Mesothelial cell of epicardium (in vitro differentiated cells): ENCODE measurements at regions not wholly inside any gene's neighbourhood (a gene's known extent, or its start where the extent isn't known, plus 50 kb on each side); places are given as distances from the start of the nearest gene placed in this dataset.

Experiments used
- DNase-seq, 2 experiments: peaks; one replicate each; pipeline ENCODE4 v3.0.0; 2021; ENCODE audit warnings: low spot score in 2 of 2; ENCODE audit not compliant: unreplicated experiment in 2 of 2
- H3K27ac Mint-ChIP-seq: 2 replicates; pipeline ENCODE4 v1.8.0; 2021; ENCODE audit warnings: mixed read lengths
- H3K27me3 Mint-ChIP-seq: 2 replicates; pipeline ENCODE4 v1.8.0; 2021; ENCODE audit warnings: low read depth, mixed read lengths
- H3K36me3 Mint-ChIP-seq: 2 replicates; pipeline ENCODE4 v1.8.0; 2021; ENCODE audit warnings: mixed read lengths
- H3K4me1 Mint-ChIP-seq: 2 replicates; pipeline ENCODE4 v1.8.0; 2021; ENCODE audit warnings: mixed read lengths
- H3K4me3 Mint-ChIP-seq: 2 replicates; pipeline ENCODE4 v1.8.0; 2021; ENCODE audit warnings: mild to moderate bottlenecking, moderate library complexity, mixed read lengths
- H3K9me3 Mint-ChIP-seq: 2 replicates; pipeline ENCODE4 v1.8.0; 2021; ENCODE audit warnings: mixed read lengths
- TF ChIP-seq, protein P1 (sequence below): fragments of 200-600 bp; sonication (generic); IDR thresholded peaks from one replicate; pipeline ENCODE4 v1.5.0; 2021; ENCODE audit warnings: antibody characterized with exemption; ENCODE audit not compliant: unreplicated experiment

DNA sequence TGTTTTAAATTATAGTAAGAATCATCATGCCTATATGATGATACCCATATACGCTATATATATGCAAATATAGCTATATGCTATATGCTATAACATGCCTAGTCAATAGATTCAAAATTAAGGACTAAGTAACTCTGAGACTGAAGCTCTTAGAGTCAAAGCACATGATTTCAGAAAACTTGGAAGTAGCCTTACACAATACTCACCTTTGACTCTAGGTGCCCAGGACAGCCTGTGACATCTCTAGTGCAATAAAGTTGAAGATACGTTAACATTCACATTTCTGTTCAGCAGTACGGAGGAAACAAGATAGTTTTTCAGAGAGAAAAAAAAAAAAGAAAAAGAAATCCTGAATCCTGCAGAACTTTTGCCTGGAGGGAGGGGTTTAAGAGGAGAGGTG lies 149.7 kb upstream of the PIK3C3 start:
- TF ChIP-seq, protein P1, sequence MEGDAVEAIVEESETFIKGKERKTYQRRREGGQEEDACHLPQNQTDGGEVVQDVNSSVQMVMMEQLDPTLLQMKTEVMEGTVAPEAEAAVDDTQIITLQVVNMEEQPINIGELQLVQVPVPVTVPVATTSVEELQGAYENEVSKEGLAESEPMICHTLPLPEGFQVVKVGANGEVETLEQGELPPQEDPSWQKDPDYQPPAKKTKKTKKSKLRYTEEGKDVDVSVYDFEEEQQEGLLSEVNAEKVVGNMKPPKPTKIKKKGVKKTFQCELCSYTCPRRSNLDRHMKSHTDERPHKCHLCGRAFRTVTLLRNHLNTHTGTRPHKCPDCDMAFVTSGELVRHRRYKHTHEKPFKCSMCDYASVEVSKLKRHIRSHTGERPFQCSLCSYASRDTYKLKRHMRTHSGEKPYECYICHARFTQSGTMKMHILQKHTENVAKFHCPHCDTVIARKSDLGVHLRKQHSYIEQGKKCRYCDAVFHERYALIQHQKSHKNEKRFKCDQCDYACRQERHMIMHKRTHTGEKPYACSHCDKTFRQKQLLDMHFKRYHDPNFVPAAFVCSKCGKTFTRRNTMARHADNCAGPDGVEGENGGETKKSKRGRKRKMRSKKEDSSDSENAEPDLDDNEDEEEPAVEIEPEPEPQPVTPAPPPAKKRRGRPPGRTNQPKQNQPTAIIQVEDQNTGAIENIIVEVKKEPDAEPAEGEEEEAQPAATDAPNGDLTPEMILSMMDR, result no peak
- Mint-ChIP-seq H3K4me1 (no peaks in the 10 kb centered on the region), H3K27ac (no peak overlapping the region), H3K36me3 (no peaks in the 10 kb centered on the region), H3K9me3 (no peaks in the 10 kb centered on the region), H3K27me3 (peaks cover 12% of the 10 kb centered on the region), H3K4me3 (no peak overlapping the region)
- no peak for DNase-seq

DNA sequence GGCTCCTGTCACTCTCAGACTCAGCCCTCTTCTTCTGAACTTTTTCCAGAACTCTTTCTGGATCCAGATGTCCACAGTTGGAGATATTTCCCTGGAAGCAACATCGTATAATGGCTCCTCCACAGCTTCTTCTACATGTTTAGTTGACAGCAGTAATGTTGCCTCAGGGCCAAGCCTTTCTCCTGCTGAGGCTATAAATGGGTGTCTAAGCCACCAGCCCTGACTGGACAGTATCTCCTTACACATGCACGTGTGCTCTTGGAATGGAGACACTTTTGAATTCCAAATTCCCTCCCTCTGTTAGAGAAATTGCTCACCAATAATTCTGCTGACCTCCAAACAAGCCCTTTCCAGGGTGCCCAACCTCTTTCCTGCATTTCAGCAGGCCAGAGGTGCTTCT lies 156.2 kb upstream of the PIK3C3 start:
- Mint-ChIP-seq H3K27me3 (peaks cover 6% of the 10 kb centered on the region), H3K36me3 (no peaks in the 10 kb centered on the region), H3K9me3 (no peaks in the 10 kb centered on the region), H3K4me1 (no peaks in the 10 kb centered on the region), H3K27ac (no peak overlapping the region), H3K4me3 (no peak overlapping the region)
- TF ChIP-seq, protein P1, result no peak
- no peak for DNase-seq

DNA sequence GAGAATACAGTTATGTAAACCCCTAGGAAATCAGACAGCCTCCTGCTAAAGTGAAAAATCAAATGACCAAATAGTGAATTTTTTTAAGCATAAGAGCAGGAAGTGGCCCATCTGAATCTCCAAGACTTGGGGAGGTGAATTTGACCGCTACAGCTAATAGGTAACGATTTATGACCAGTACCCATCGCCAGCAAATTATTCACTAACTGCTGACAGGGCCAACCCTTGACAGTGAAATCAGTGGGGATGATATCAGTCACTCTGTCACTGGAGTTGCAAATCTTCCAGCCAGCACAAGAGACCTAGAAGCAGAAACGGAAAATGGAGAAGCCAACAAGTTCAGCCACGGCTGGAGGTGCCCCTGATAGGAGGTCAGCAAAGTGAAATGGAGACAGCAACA lies 164.3 kb upstream of the PIK3C3 start:
- H3K27me3 Mint-ChIP-seq, result no peaks in the 10 kb centered on the region
- no peaks in the 10 kb centered on the region for H3K36me3 Mint-ChIP-seq
- no peak overlapping the region for H3K27ac Mint-ChIP-seq
- no peak overlapping the region for H3K4me3 Mint-ChIP-seq
- no peak for DNase-seq
- no peaks in the 10 kb centered on the region for H3K9me3 Mint-ChIP-seq
- peaks cover 10% of the 10 kb centered on the region for H3K4me1 Mint-ChIP-seq
- TF ChIP-seq, protein P1, result no peak

DNA sequence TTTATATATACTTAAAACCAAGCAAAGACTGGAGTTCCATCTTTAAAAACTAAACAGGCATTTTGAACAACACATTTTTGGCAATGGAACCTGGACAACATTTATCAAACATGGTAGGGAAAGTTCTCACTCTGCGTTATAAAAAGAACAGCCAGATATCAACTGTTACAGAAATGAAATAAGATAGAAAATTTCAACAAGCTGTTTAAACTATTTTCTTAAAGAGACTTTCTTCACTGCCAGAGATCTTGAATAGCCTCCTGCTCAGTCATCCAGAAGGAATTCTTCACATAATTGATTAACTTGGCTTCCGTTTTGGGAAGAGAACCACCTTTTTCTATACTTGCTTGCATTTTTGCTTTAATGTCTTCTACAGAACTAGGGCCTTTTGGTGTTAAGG lies 166.0 kb upstream of the PIK3C3 start:
- no peaks in the 10 kb centered on the region for H3K27me3 Mint-ChIP-seq
- H3K27ac Mint-ChIP-seq, result no peak overlapping the region
- H3K4me3 Mint-ChIP-seq, result no peak overlapping the region
- DNase-seq, result no peak
- H3K4me1 Mint-ChIP-seq, result peaks cover 19% of the 10 kb centered on the region
- TF ChIP-seq, protein P1, result no peak
- no peaks in the 10 kb centered on the region for H3K36me3 Mint-ChIP-seq
- no peaks in the 10 kb centered on the region for H3K9me3 Mint-ChIP-seq

DNA sequence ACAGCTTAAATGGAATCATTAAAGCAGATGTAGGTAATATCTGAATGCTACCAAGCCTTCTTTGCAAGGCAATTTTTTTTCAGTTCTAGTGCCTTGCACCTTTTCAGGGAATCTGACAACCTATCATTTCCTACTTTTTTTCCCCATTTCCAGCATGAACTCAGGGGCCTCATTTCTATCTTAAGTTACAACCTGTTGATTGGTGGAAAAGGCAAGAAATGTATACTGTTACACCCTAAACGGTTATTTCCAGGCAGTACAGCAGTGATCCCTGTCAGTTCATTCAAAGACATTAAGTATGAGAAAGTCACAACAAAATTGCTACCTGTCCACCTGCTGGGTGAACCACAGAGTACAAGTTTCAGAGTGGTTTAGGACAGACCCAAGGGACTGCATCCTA lies 171.2 kb upstream of the PIK3C3 start:
- Mint-ChIP-seq H3K27me3 (no peaks in the 10 kb centered on the region), H3K36me3 (no peaks in the 10 kb centered on the region), H3K4me3 (no peak overlapping the region), H3K27ac (no peak overlapping the region), H3K9me3 (no peaks in the 10 kb centered on the region), H3K4me1 (peaks cover 19% of the 10 kb centered on the region)
- no peak for DNase-seq
- TF ChIP-seq, protein P1, result no peak
